ENCODE measurements at regions not wholly inside any gene's neighbourhood (a gene's known extent, or its start where the extent isn't known, plus 50 kb on each side); places are given as distances from the start of the nearest gene placed in this dataset.
"Not testable (repeated sequence)": the region's sequence is repeated elsewhere in the genome, so short reads cannot be mapped to it uniquely, and the experiment has no call there.

- DNase-seq (ENCODE audit: extremely low read depth, low read depth, low spot score): no peak
These were observed 259.4 kb downstream of the RAD51AP2 start for GRCh38 chr2:17258861-17259260.

DNA sequence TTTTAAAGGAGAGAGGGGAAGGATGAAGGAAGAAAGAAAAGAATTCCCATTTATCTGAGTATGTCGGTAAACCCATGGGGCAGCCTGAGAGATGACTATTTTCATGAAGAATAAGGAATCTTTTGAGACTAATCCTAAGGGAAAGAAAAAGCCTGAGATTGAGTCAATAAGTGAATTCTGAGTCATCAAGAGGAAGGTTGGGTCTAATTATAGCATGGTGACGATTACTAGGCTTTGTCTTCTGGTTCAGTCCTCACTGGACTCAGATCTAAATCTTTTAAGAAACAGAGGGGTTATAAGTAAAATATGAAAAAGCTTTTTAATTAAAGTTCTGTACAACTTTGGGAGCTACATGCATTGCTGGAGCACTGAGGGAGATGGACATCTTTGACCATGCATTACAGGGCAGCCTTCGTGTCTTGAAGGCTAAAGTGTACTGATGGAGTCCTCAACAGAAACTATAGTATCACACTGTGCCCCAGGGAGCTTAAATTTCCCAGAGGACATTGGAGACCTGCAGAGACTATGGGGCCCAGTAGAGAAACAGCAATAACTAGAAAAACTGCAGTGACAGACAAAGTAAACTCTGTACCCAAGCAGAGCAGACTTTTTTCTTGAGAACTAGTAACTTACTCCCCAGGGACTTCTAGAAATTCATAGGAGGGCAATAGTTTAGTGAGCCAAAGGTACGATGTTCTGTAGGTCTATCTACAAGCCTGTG lies 260.9 kb downstream of the RAD51AP2 start:
- no peak for DNase-seq (ENCODE audit: extremely low read depth, low read depth, low spot score)

DNA sequence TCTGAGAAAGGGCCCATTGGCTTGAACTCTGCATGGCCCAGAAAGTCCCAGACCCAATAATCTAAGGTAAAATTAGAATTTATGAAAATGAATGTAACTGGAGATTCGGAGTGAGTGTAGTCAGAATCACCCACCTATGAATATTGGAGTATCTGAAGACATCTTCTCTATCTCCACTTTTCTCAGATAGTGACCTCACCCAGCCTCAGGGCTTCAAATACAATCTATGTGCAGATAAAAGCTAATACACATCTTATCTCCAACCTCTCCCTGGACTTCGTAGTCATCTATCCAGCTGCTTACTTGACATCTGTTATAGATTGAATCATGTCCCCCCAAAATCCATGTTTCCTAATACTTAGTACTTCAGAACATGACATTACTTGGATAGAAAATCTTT lies 263.2 kb downstream of the RAD51AP2 start:
- no peak for DNase-seq (ENCODE audit: extremely low read depth, low read depth, low spot score)

DNA sequence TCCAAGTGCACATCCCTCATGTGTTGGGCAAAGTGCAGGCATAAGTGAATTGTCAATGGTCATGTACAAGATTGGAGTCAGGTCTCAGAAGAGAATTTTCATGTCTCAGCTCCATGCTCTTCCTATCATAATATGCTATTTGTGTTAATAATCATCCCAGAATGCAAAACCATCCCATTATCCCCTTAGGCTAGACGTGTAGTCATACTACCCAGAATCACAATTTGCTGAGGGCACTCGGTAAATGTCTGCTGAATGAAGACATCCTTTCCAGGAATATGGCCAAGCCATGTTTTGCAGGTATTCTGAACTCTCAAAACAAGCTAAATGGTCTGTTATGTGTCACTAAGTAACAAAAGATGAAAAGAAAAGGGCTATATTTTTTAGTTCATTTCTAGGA lies 263.8 kb downstream of the RAD51AP2 start:
- no peak for DNase-seq (ENCODE audit: extremely low read depth, low read depth, low spot score)

- no peak for DNase-seq (ENCODE audit: extremely low read depth, low read depth, low spot score)
These were observed 266.0 kb downstream of the RAD51AP2 start for GRCh38 chr2:17252258-17252657.

DNA sequence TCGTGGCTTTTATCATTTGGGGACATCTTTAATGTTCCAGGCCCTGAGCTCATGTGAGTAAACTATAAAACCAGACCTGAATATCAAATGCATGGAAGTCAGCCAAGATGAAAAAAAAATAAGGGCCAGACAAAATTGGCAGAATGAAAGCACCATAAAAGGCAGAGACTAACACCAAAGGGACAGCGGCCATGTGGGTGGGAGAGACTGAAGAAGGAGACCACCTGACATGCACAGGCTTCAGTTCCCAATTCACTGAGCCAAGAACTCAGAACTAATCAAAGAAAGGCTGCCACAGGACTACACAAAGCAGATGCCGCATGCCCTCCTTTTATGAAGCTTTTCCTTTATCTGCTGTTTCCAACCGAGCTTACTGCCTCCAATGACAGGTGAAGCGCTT lies 267.1 kb downstream of the RAD51AP2 start:
- no peak for DNase-seq (ENCODE audit: extremely low read depth, low read depth, low spot score)

DNA sequence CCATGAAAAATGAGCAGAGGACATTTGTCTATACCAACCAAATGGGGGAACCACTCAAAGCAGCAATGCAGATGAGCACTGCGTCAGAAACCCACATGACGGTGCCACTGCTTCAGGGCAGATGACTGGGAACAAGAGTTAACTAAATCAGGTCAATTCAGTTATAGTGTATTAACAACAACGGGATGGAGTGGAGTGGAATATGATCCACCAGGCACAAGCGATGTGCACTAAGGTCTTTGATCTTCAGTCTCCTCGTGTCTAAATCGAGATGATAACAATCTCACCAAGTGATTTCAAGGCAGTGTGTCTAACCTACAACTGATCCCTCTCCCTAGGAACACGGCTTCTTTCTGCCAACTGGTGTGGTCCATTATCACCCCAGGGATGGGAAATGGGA lies 269.0 kb downstream of the RAD51AP2 start:
- no peak for DNase-seq (ENCODE audit: extremely low read depth, low read depth, low spot score)

- no peak for DNase-seq (ENCODE audit: extremely low read depth, low read depth, low spot score)
These were observed 272.3 kb downstream of the RAD51AP2 start for GRCh38 chr2:17245906-17246305.

GRCh38 chr2:17242813-17243485 lies 275.3 kb downstream of the RAD51AP2 start:
- no peak for DNase-seq (ENCODE audit: extremely low read depth, low read depth, low spot score)

DNA sequence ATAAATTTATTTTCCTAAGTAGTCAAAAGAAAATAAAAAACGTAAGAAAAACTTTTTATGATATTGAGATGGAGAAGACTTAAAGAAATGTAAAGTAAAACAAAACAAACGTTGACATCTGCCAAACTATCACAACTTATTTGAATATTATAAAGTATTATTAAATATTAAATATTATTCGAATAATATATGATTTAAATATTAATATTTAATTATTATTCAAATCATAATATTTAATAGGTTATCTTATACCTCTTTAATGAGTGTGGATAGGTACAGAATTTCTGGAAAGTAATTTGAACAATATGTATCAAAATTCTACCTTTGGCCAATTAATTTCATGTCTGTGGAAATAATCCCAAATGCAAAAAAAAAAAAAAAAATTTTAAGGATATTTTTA lies 278.7 kb downstream of the RAD51AP2 start:
- DNase-seq (ENCODE audit: extremely low read depth, low read depth, low spot score): no peak

DNA sequence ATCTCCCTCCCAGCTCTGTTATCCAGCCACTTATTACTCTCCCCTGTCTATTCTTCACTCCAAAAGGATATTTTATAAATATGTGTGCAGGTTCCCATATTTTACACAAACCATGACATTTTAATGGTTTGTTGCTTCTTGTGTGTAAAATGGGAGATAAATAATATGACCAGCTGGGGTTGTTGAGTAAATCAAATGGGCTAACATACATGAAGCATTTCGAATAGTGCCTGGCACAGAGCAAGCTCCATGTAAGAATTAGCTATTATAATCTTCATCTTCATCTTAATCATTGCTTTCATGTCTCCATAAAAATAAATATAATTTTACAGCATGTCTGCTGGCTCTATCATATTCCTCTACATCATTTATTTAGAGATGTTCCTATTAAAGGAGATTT lies 283.1 kb downstream of the RAD51AP2 start:
- no peak for DNase-seq (ENCODE audit: extremely low read depth, low read depth, low spot score)

DNA sequence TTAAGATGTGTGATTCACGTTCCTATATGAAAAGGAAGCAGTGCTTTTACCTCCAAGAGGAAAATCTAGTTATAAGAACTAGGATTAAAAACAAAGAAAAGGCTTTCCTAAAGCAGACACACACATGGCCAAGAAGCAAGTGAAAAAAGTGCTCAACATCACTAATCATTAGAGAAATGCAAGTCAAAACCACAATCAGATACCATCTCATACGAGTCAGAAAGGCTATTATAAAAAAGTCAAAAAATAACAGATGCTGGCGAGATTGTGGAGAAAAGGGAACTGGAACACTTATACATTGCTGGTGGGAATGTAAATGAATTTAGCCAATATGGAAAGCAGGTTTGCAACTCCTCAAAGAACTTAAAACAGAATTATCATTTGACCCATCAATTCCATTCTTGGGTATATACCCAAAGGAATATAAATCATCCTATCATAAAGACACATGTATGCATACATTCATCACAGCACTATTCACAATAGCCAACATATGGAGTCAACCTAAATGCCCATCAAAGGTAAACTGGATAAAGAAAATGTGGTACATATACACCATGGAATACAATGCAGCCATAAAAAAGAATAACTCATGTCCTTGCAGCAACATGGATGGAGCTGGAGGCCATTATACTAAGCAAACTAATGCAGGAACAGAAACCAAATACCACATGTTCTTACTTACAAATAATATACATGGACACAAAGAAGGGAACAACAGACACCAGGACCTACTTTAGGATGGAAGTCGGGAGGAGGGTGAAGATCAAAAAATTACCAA lies 285.3 kb downstream of the RAD51AP2 start:
- no peak for DNase-seq (ENCODE audit: extremely low read depth, low read depth, low spot score)

DNA sequence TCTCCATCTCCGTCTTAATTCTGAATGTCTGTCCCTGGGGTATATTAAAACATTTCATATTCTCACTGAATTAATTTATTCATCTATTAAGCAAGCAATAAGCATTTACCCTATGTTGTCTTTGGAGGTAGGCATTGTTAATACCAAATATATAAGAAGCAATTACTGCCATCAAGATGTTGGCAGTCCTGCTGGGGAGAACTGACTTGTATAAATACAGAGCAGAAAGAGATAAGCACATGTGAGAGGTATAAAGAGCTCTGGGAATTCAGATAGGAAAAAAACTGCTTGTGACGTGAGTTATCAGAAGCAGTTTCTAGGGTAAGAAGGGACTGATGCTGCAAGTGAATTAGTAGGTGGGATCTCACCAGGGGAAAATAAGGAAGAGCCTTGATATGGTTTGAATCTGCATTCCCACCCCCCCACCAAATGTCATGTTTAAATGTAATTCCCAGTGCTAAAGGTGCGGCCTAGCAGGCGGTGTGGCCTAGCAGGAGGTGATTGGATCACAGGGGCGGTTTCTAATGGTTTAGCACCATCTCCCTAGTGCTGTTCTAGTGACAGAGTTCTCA lies 286.8 kb downstream of the RAD51AP2 start:
- no peak for DNase-seq (ENCODE audit: extremely low read depth, low read depth, low spot score)

DNA sequence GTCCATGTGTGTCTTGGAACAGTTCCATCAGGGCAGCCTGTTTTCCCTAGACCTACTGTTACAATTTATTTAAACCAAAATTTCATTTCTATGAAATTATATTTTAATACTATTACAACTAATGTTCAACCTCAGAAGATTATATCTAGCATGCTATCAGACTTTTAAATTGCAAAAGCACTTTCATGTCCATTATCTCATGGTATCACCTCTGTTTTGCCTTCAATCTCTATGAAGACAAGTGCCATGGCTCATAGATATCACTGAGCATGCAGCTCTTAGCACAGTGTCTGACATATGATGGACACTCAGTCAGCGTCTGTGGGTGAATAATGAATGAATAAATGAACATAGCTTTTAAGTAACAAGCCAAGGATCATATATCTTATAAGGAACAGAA lies 288.8 kb downstream of the RAD51AP2 start:
- DNase-seq (ENCODE audit: extremely low read depth, low read depth, low spot score): no peak

DNA sequence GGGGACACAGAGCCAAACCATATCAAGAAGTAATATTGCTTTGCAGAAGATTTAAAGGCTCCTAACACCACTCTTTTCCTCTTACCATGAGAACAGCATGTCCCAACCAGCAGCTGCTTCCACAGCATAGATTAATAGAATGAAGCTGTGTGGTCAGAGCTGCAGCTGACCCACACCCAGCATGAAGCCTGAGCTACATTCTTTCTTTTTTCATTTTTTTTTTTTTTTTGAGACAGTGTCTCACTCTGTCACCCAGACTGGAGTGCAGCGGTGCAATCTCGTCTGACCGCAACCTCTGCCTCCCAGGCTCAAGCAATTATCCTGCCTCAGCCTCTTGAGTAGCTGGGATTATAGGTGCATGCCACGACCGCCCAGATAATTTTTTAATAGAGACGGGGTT lies 289.8 kb downstream of the RAD51AP2 start:
- DNase-seq (ENCODE audit: extremely low read depth, low read depth, low spot score): no peak

GRCh38 chr2:17227856-17228255 lies 290.4 kb downstream of the RAD51AP2 start:
- no peak for DNase-seq (ENCODE audit: extremely low read depth, low read depth, low spot score)

GRCh38 chr2:17226941-17227490 lies 291.2 kb downstream of the RAD51AP2 start:
- DNase-seq (ENCODE audit: extremely low read depth, low read depth, low spot score): no peak

GRCh38 chr2:17223211-17223610 lies 295.0 kb downstream of the RAD51AP2 start:
- no peak for DNase-seq (ENCODE audit: extremely low read depth, low read depth, low spot score)

DNA sequence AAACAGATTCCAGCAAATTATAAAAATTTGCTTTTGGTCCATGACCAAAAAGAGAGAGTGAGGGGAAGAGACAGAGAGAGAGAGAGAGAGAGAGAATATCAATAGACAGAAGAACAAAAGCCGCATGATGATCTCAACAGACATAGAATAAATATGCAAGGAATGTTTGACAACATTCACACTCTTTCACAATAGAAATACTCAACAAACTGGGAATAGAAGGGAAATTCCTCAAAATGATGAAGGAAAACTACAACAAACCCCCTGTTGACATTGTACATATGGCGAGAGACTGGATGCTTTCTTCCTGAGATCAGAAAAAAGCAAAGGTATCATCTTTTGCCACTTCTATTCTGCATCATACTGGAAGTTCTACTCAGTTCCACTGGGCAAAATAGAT lies 309.7 kb downstream of the RAD51AP2 start:
- no peak for DNase-seq (ENCODE audit: extremely low read depth, low read depth, low spot score)

- DNase-seq (ENCODE audit: extremely low read depth, low read depth, low spot score): no peak
These were observed 311.5 kb downstream of the RAD51AP2 start for GRCh38 chr2:17206771-17207170.

- not testable (repeated sequence) for DNase-seq (ENCODE audit: extremely low read depth, low read depth, low spot score)
These were observed 314.0 kb downstream of the RAD51AP2 start for GRCh38 chr2:17204214-17204613.
